Activated effector memory CD4-positive, alpha-beta T cell treated with anti-CD3 and anti-CD28 coated beads, Interleukin-2, amount 50 U/mL, for 16 hours (primary cell): ENCODE measurements at regions not wholly inside any gene's neighbourhood (a gene's known extent, or its start where the extent isn't known, plus 50 kb on each side); places are given as distances from the start of the nearest gene placed in this dataset.
A peak's percentile ranks its signal among the peaks of the same experiment; 100 is the strongest.
"Not testable (repeated sequence)": the region's sequence is repeated elsewhere in the genome, so short reads cannot be mapped to it uniquely, and the experiment has no call there.

Experiments
- DNase-seq: peaks from one replicate; pipeline ENCODE4 v3.0.0-alpha.2; 2020

DNA sequence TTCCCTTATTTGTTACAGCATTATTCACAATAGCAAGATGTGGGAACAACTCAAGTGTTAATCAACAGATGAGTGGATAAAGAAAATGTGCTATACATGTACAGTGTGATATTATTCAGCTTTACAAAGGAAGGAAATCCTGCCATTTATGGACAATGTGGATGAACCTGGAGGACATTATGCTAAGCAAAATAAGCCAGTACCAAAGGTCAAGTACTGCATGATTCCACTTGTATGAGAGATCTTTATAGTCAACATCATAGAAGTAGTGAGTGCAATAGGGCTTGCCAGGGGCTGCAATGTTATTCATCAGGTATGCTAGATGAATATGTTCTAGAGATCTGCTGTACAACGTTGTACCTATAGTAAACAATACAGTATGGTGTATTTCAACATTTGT lies 138.5 kb upstream of the AGR3 start:
- no peak for DNase-seq

DNA sequence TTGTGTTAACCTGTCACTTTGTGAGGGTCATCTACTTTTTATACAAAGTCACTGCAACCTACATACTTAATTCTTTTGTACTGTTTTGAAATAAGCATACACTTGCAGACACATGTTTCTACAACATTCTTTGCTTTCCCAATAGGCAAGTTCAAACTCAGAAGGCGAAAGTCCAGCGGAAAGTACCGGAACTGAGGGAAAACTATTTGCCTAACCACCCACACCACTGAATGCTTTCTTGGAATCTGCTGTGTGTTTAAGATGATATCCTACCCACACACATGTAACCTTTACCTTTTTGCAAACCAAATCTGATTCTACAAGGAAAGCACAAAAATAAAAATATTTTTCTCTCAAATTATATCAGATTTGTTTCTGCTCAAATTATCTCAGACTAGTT lies 139.4 kb upstream of the AGR3 start:
- no peak for DNase-seq

DNA sequence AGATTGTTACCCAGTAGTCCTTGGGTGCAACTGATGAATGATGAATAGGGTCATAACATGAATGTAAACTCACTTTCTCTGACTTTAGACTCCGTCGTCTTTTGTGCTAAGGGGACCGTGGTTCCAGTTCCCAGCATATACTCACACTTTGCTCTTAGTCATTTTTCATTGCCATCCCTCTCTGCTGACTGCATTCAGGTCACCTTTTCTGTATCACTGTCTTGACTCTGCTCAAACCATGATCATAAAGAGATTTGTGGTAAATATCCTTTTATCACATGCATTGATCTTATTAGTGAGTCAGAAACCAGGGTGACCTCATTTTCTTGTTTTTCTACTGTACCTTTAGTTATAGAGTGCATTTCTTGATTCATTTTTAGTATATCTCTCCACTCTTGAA lies 141.1 kb upstream of the AGR3 start:
- peak; percentile 64 for DNase-seq

DNA sequence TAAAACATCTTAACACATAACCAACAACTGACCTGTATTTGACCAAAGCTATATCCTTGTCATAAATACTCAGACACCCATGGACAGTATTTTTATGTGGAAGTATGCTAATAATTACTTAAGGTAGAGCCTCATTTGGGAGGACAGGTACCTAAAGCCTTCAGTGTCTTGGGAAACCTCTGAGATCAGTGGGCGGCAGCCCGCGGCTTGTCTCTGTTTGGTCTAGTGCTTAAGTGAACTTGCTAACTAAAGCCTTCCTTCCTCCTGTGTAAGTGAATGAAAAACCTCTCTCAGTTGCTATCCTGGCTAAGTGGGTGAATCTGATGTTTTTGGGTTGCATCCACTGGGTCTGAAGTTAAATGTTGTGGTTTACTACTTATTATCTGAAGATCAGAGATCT lies 144.5 kb upstream of the AGR3 start:
- no peak for DNase-seq

DNA sequence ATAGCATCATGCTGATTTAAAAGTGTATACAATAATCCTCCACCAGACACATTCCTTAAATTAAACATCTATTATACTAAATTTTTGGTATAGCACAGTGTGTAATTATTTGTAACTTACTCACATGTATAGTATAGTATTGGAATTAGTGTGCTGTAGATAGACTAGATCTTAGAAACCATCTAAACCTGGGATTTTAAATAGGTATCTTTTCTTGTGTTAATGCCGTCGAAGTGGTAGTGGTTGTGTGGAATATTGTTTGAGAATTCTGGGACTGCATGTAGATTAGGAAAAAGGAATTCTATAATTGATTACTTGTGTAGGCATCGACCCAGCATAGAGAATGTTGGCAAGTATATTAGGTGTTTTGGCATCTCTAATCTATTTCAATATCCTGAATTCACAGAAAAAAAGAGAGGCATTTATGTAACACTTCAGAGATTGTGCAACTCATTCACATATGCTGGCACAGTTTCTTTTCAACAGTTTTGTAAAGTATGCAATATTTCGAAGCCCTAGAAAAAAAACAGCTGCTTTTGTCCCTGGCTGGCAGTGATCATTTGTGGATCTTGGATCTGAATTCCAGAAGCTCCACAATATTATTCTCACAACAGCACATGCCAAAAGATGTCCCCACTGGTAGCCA lies 145.5 kb upstream of the AGR3 start:
- DNase-seq = no peak

DNA sequence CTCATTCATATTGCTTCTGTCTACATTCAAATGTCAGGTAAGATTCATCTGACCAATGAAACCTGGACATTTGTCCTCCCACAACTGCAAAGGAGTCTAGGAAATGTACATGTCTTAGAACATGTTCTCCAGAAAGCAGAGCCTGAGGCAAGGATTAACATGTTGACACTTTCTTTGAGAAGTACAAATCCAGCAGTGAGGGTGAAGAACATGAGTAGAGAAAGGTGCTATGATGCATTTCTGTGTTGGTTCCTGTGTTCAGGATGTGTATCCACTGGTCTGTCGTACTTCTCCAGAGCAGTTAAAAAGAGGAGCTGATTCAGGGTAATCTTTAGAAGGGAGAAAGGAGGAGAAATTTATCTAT lies 146.0 kb upstream of the AGR3 start:
- no peak for DNase-seq

DNA sequence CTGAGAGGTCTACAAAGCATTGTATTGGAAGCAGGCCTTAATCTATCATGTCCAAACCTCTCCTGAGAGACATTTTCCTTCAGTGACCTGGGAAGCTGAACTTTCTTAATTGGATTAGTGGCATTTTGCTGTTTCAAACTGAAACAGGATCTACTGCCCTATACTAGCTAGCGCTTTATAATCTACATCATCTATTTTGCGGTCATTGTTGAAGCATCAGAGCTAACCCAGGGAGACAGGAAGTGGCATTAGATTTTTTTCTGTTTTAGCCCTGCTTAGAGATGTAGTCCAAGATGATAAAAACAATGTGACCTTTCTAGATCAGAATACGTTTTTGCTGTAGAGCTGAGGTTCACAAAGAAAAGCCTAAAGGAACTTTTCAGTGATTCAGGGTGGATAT lies 147.4 kb upstream of the AGR3 start:
- DNase-seq = no peak

DNA sequence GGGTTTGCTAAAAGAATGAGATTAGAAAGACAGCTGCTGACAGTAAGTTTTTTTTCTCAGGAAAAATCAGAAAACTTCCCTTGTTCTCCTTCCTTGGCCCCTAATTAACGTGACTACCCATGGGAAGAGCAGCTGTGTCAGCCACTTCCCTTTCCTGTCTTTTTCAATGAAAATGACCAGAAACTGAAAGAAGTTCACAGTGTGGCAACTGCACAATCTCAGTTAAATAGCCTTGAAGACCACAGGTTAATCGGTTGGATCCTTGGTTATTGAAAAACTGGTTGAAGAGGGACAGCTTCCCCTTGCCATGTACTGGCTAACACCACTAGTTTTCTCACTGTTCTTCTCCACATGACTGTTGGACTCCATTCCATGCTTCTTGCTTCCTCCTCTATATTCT lies 148.8 kb upstream of the AGR3 start:
- no peak for DNase-seq

DNA sequence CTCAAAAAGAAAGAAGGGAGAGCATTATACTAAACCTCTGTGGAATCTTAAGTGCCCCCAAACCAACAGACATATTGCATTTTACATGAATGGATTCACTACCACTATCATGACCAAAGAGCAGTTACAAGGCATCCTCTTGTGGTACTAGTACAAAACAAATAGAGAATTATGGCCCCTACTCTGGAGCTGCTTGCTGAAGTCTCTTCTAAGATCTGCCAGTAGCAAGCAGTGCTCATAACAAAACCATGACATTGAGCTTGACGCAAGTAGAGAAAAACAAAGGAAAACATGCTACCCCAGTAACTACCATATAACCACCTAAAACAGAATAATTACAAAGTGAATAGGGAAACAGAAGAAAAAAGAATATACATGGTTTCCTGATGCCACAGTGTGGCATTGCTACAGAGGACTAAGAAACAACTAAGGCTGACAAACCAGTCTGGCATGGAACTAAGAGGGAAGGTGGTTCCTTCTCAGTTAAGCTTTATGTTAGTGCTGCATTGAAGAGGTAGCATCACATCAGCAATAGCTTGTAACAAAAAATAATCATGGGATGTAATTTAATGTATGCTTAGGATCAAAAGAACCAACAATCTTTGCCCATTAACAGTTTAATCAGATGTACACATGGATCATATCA lies 150.2 kb upstream of the AGR3 start:
- DNase-seq = no peak

DNA sequence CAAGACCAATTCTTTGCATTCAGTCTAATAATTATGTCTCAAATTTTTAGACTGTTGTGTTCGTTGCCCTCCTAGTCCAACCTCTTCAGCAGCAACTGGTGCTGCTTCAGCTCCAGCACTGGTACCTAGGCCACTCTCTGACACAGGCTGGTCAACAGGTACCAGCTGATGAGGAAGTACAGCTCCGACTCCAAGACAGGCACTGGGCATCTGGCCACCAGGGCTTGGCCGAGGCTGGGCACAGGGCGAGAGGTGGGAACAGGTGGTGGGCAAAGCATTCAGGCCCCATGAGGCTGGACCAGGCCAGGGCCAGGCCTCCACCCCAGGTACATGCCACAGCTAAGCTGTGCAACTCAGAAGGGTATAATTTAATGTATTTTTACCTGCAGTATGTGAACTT lies 151.5 kb upstream of the AGR3 start:
- no peak for DNase-seq

DNA sequence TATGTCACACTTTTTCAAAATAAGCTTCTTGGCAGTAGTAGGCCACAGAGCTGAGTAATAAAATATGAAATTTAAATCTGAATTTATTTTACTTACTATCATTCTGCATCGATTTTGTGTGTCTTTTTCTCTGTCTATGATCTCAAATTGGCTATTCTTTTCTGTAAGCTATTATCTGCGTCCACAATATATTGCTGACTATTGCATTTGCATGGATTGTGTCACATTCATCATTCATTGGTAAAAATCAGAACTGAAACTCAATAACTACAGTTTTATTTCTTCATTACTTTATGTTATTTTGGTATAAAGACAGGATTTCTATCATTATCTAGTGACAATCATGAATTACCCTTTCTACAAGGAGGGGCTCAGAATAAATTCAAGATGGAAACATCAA lies 154.8 kb upstream of the AGR3 start:
- DNase-seq = no peak

DNA sequence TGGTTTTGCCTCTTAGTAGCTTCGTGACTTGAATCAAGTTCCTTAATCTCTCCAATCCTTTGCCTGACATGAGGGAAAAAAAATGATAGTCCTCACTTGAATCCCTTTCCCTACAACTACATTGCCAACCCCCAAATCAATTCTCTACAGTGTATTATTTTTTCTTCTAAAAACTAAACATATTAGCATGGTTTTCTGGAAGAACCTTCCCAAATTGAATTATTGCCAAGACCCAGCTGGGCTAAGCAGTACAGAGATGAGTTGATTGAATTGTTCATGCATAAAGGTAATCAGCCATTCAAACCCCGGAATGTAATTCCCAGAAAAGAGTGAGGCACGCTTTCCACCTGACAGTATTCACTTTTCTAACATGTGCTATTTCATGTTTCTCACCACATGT lies 155.6 kb upstream of the AGR3 start:
- DNase-seq = no peak

DNA sequence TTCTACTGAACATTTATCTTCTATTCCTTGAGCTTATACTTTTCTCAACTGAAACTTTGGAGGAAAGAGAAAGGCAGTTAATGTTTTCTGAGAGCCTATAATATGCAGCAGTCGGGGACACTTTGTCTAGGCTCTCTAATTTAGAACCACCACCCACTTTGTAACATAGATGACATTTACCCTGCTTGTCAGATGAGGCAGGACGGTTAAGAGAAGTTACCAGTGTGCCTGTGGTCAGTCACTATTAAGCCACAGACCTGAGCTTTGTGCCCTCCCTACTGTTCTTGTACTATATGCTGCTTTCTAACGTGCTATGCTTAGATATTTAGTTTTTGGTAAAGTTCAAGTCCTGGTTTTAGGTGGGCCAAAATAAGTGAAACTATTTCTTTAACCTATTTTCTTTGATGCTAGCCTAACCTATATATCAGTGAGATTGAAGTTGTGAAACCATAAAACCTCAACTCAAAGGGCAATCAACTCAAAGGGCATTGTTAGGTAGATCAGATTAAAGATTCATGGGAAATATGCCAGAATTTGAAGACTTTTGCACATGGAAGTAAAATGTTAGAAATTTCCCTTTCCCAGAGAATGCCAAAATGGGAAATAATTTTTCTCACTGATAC lies 156.5 kb upstream of the AGR3 start:
- DNase-seq = no peak

DNA sequence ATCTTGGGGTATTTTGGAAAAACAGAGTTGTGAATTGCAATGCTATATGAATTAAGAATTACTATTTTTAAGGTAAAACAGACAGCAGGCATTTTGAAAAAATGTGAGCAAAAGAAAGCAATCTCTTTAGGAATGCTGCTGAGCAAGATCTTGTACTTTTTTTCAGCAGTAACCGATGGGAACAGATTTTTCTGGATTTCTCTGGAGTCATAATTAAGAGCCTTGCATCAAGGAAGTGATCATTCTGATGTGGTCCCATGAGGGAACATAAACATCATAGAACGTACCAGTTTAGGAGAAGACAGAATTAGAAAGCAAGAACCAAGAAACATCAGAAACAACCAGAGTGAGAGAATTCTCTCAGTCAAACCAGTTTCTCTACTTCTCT lies 157.0 kb upstream of the AGR3 start:
- DNase-seq = no peak

DNA sequence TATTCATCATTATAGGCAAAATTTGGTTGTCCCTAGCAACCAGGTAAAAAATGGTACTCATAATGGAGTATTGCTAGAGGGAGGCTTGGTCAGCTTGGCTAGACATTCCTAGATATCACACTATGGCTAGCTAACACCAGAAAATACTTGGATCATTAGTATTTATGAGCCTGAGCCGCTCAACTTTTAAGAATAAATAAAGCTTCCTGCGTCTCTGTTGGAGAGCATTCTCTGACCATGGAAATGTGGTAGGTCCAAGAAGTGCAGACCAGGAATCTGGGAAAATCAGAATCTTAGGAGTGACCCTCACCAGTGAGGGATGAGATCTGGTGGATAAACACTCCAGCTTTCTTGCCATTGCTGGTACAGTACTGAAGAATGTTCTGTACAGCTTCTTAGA lies 157.6 kb upstream of the AGR3 start:
- no peak for DNase-seq

DNA sequence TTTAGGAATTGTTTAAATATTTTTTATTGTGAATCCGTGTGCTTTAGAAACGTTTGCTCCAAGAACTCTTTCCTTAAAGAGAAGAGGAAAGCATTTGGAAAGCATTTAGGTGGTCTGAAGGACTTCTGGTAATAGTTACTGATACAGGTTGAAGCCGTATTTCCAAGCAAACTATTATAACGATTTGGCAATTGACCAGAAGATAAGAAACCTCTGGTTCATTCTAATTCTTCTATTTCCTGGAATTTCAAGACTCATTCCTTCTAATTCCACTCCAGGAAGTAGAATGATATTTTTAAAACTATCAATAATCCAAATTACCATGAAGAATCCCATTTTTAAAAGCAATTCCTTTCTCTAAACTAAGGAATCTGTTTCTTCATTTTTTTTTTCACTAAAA lies 158.9 kb upstream of the AGR3 start:
- no peak for DNase-seq

DNA sequence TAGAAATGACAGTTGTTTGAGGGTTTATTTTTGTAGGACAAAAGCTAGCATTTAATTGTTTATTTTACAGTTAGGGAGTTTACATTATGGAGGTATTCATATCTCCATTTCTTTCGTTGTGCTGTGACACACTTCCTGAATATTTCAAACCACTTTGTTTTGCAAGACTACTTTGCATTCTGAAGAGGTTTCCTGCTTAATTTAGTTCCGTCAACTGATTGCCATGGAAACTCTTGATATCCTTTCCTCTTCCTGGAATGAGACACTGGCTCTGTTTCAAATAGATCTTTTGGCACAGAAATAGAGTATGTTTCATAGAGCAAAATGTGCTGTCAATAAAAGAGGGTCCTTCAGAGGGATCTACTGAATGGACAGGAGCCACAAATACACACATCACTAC lies 159.5 kb upstream of the AGR3 start:
- DNase-seq = no peak

DNA sequence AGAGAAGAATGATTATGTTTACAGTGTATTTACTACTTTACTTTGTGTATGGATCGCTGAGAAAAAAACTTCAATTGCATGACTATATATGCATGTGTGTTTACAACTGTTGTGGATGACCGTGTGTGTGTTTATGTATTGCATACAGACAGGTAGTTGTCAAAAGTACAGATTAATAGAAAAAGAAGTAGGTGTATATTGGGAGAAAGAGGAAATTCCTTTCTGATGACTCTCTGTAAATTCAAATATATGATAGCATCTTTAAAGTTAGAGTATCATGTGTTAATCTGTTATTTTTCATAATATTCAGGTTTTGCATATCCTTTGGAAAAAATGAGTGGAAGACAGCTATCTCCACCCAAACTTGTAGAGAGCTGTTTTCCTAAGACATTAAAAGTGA lies 160.4 kb upstream of the AGR3 start:
- no peak for DNase-seq

DNA sequence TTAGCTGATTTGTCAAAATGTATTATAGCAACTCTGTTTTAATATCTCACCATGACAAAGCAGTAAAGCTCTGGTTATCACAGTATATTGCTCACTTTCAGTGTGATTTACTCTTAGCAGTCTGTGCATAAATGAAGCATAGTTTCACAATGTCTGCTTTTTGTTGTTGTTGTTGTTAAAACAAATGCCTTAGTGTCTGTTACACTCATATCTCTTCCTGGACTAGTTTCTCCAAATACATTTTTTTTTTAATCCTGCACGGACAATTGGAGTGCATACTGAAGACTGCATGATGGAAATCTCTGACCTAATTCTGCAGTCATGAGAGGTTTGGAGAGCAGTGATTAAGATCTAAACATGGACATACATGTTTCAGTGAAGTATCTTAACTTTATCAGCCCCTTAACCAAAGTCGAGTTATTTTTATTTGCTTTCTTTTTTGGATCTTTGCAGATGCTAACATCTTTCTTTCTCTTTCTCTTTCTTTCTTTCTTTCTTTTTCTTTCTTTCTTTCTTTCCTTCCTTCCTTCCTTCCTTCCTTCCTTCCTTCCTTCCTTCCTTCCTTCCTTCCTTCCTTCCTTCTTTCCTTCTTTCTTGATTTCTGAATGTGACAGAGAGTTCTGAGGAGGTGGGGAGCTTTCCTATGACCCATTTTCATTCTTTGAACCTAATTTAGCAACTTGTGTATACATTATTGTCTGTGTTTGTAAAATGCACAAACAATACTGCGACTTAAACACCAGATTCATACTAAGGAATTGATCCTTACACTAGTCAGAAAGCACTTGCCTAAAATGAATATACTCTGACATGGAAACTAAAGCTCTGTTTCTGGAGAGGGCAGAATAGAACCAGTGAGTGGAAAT lies 161.5 kb upstream of the AGR3 start:
- no peak for DNase-seq

DNA sequence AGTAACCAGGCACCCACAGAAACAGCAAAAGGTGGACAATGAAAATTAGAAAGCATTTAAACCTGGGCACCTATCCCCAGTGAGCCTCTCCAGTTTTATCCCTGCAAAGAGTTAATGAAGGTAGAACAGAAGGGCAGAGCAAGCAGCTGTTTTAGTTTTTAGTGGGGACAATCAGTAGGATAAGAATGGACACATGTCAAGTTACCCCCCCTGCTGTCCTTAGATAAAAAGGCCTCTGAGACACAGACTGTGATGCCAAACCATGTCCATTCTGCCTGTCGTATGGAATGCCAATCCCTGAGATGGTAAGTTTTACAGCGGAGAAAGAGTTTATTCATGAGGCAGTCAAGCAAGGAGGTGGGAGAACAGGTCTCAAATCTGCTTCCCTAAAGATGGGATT lies 162.6 kb upstream of the AGR3 start:
- DNase-seq = no peak

DNA sequence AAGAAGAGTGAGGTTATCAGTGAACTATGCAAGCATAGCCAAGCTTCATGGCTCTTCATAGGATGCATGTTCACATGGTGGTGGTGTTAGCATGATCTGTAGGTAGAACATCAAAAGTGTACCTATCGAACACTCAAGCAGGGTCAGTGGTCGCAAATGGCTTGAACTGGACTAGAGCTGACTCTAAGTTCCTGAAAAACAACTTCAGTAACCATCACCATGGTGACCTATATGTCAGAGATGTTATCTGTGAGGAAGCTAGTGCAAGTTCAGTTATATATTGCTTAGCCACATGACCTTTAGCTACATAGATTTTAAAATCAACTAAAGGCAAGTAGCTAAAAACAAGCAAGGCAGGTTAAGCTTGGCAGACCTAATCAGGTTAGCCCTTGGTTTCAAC lies 163.1 kb upstream of the AGR3 start:
- no peak for DNase-seq

DNA sequence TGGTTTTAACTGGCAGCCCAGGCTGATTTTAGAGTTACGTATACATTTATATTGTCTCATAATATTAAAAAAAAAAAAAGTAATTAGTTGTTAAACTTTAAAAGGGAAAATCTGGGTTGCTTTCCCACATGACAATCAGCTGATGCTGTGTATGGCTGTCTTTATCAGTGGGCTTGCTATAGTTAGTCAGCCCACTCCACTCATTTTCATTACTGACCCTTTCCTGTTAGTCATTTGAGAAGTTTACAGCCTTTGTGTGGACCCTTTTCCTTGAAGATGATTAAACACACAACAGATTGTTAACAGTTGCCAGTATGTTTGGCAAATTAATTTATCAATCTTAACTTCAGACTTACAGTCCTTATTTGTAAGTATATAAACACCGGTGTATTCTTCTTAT lies 164.5 kb upstream of the AGR3 start:
- DNase-seq = no peak

DNA sequence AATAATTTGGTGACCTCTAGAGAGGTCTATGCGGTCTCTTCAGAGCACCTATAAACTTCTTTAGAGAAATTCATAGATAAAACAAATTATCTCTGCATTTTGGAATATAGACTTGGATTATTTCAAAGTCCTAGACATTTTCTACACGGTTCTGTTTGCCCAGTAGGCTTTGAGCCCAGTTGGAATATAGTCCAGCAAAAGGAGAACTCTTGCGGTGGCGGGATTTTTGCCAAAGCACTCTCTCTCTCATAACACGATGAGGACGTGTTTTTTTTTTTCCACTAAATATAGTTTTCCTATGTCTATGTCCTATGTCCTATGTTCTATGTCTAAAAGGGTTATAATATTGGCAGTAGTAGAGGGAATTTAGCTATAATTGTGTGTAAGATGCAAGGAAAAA lies 164.9 kb upstream of the AGR3 start:
- no peak for DNase-seq

DNA sequence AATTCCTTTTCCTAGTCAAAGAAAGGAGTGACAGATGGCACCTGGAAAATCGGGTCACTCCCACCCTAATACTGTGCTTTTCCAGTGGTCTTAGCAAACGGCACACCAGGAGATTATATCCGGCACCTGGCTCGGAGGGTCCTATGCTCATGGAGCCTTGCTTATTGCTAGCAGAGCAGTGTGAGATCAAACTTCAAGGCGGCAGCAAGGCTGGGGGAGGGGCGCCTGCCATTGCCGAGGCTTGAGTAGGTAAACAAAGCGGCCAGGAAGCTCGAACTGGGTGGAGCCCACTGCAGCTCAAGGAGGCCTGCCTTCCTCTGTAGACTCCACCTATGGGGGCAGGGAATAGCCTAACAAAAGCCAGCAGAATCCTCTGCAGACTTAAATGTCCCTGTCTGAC lies 171.4 kb upstream of the AGR3 start:
- DNase-seq = not testable (repeated sequence)
